Left ventricle myocardium superior (tissue), 1 donor: ENCODE measurements at regions not wholly inside any gene's neighbourhood (a gene's known extent, or its start where the extent isn't known, plus 50 kb on each side); places are given as distances from the start of the nearest gene placed in this dataset.
A peak's percentile ranks its signal among the peaks of the same experiment; 100 is the strongest.

Source experiments
- ATAC-seq: fragments of 200-7000 bp; cut with Tn5 transposase; one replicate; pipeline ENCODE4 v1.9.1; 2020; ENCODE audit warnings: mild to moderate bottlenecking, moderate library complexity
- DNase-seq: peaks from one replicate; pipeline ENCODE4 v3.0.0-alpha.2; 2020
- intact Hi-C: fragments of 100-400 bp; cut with micrococcal nuclease; formaldehyde crosslinking; loops from one replicate; pipeline ENCODE4 v1.11.0; 2022
- donor health status: DM: no; HTN: yes; CAD: no; lungs with severe emphysema.

GRCh38 chr5:125338440-125339174 is 592.2 kb upstream of the ZNF608 start:
- ATAC-seq (no peak), DNase-seq (no peak)
- intact Hi-C loops = no loop called here

DNA sequence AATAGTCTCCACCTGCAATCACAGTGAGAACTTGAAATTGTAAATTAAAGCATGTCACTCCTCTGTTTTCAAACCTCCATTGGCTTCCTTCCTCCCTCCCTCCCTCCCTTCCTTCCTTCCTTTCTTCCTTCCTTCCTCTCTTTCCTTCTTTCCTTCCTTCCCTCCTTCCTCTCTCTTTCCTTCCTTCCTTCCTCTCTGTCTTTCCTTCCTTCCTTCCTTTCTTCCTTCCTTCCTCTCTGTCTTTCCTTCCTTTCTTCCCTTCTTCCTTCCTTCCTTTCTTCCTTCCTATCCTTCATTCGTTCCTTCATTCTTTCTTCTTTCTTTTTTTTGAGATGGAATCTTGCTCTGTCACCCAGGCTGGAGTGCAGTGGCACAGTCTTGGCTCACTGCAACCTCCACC is 595.0 kb upstream of the ZNF608 start:
- no peak for DNase-seq
- ATAC-seq = no peak
- intact Hi-C loops = no loop called here

DNA sequence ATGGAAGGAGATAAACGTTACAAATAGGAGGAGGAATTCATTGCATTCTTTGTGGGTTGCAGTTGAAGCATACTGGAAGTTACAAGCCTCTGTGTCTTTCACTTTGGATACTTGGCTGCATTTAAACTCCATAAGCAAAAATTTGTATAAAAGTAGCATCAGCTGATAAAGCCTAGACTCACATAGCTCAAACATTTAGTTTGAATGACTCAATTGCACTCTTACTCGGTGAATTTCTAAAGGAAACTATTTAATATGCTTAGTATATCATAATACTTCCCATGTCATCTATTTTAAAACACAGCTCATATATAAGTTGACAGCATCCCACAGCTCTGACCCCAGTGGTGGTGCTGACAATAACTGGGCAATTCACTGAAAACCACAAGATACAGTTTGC is 596.6 kb upstream of the ZNF608 start:
- intact Hi-C loops = no loop called here
- ATAC-seq = no peak
- DNase-seq = no peak

- DNase-seq (no peak), ATAC-seq (no peak)
- intact Hi-C loops = no loop called here
Measured at GRCh38 chr5:125346316-125346715, 599.9 kb upstream of the ZNF608 start.

GRCh38 chr5:125348221-125348692 is 601.8 kb upstream of the ZNF608 start:
- DNase-seq (peak; percentile 59), ATAC-seq (peak; percentile 89)
- intact Hi-C loops = no loop called here

DNA sequence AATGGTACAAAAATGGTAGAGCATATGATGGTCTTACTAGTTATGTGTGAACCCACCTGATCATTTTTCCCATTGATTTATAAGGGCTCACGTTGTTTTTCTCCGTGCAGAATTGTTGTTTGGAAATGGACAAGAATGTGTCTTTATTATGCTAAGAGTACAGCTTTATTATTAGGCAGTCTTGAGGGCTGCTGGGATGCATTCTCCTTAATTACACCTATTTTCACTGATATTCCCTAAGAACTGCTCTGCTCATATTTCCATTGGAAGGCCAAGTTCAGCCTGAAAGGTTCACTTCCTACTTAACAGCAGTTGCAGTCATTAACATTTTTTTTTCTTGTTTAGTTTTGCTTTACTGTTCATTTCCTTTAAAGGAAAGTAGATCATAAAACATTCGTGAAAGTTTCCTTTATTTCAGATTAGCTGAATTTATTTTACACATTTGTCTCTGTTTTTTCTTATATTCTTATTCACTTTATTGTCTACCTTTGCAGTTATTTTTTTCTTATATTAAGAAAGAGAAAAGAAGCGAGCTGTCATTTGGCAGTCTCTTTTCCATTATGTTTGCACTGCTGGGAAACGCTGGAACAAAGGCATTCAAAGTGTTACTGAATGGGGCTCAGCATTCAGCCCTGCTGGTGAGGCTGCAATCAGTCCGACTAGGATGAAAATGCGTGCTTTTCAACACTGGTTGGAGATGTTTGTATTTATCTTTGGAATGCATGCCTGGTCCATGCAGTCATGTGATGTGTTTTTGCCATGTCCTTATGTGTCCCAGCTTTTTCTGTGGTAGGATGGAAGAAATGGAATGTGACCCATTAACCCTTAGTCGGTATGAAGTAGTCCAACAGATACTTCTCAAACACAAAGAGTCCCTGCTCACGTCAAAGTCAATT is 602.7 kb upstream of the ZNF608 start:
- intact Hi-C loops = no loop called here
- ATAC-seq (peak; percentile 77), DNase-seq (no peak)

DNA sequence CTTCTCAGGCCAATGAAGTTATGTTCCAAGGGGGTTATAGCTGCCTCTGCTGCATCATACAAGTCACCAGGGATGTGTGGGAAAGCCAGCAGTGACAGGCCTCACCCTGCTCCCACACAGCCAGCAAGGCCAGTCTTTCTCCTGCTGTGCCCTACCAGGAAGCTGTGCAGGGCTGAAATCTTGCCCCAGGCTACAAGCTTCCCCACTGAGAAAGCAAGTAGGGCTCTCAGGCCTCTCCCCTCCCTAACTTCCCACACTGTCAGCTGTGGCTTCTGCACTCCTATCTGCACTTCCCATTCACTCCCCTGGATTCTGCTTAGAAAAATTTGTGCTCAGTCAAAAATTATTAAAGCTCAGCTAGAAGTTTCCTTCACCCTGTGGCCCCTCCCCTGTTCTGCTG is 611.2 kb upstream of the ZNF608 start:
- no peak for DNase-seq
- intact Hi-C loops = no loop called here
- no peak for ATAC-seq

DNA sequence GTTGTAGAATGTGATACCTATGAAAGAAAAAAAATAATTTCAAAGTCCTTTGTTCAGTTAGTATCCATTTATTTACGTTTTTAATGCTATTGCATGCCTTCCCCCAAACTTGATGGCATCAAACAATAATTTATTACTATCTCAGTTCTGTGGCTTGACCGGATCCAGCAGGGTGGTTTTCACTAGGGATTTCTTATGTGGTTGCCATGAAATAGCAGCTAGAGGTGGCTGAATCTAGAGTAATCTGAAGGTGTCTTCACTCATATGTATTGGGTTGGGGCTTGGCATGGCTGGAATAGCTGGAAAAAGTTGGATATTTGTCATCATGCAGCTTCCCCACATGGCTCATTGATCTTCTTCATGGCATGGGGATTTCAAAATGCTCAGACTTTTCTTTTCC is 619.3 kb upstream of the ZNF608 start:
- intact Hi-C loops = no loop called here
- no peak for ATAC-seq
- DNase-seq = no peak

DNA sequence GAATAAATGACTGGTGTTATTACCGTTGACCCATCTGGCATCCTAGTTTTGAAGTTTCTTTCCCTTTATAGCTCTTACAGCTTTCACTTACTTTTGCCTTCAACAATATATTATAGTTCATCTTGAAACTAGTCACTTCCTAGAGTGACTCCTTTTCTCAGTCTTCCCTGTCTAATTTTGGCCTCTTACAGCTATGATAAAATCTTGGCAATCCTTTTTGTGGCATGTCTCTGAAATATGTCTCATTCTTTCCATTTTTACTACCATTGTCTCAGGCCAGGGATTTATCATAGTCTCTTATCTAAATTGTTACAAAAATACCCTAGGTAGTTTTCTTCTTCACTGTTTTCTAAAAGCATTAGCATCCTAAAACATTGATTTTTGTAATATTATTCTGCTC is 621.3 kb upstream of the ZNF608 start:
- ATAC-seq (no peak), DNase-seq (no peak)
- intact Hi-C loops = no loop called here

GRCh38 chr5:125370461-125371205 is 624.2 kb upstream of the ZNF608 start:
- intact Hi-C loops = no loop called here
- no peak for ATAC-seq
- no peak for DNase-seq

GRCh38 chr5:125372694-125373631 is 626.5 kb upstream of the ZNF608 start:
- no peak for ATAC-seq
- intact Hi-C loops = no loop called here

GRCh38 chr5:125375143-125375542 is 628.7 kb upstream of the ZNF608 start:
- ATAC-seq (no peak), DNase-seq (no peak)
- intact Hi-C loops = no loop called here

More at GRCh38 chr5:125372694-125373631, 626.5 kb upstream of the ZNF608 start:
- no peak for DNase-seq

- ATAC-seq (no peak), DNase-seq (no peak)
- intact Hi-C loops = no loop called here
Measured at GRCh38 chr5:125376059-125376641, 629.7 kb upstream of the ZNF608 start.

GRCh38 chr5:125377141-125377540 is 630.7 kb upstream of the ZNF608 start:
- ATAC-seq (no peak), DNase-seq (no peak)
- intact Hi-C loops = no loop called here

GRCh38 chr5:125381290-125381689 is 634.9 kb upstream of the ZNF608 start:
- ATAC-seq (no peak), DNase-seq (no peak)
- intact Hi-C loops = no loop called here

DNA sequence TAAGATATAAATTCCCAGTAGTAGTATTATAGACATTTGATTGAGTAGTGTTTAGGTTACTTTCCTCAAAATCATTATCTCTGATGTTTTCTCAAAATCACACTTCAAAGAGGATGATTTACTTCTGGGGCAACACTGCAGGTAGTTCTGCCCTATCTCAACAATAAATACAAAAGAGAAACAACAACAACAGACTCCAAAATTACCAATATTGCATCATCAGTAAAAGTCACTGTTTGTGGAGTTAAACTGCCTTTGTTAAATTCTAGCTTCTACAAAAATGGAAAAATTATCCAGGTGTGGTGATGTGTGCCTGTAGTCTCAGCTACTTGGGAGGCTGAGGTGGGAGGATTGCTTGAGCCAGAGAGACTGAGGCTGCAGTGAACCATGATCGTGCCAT is 637.6 kb upstream of the ZNF608 start:
- intact Hi-C loops = no loop called here
- DNase-seq (no peak), ATAC-seq (no peak)

DNA sequence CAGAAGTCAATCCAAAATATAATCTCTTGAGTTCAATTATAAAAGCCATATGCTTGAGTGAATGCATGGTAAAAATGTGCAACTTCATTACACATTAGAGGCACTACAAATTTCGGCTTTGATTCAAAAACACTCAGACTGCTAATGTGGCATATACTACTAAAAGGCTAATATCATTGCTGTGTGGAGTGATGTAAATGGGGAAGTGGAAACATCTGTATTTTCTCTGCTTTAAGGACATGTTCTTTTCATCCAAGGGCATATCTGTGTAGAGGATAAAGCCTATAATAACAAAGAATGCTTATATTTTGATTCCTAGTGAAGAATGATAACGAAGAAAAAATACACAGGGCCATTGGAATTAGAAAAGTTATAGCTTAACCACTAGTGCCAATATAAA is 643.9 kb upstream of the ZNF608 start:
- intact Hi-C loops = no loop called here
- DNase-seq (no peak), ATAC-seq (no peak)

DNA sequence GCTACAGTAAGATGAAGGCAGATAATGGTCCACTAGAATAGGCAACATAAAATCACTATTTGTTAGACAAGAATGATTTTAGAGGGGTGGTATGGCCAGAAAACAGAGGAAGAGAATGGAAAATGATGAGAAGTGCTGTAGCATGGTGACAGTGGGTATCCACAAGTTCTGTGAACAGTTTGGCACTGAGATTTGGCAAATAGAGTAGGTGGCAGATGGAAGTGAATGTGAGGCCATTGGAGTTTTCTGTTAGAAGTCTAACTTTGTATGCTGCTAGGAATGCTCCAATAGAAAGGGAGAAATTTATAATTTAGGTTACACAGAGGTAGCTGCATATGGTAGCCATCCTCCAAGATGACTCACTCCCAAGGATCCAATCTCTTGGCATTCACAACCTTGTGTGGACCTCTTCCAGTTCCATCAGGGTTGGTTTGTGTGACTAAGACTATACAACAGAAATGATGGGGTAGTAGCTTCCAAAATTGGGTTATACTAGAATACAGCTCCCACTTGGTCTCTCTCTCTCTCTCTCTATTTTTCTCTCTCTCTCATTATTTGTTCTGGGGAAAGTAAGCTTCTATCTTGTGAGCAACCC is 646.9 kb upstream of the ZNF608 start:
- ATAC-seq = no peak
- no peak for DNase-seq
- intact Hi-C loops = no loop called here
